Stimulated activated naive CD8-positive, alpha-beta T cell treated with anti-CD3 and anti-CD28 coated beads, Interleukin-15, amount 100 ng/mL, for 72 hours (primary cell): ENCODE measurements at regions not wholly inside any gene's neighbourhood (a gene's known extent, or its start where the extent isn't known, plus 50 kb on each side); places are given as distances from the start of the nearest gene placed in this dataset.
A peak's percentile ranks its signal among the peaks of the same experiment; 100 is the strongest.

Source experiments
- ATAC-seq: fragments of 150-1000 bp; cut with Tn5 transposase; 2 replicates; pipeline ENCODE4 v1.10.0; 2021; ENCODE audit warnings: mild to moderate bottlenecking, moderate library complexity
- DNase-seq, 2 donors: peaks; one replicate each; pipeline ENCODE4 v3.0.0; 2021 to 2022
- H3K27ac Mint-ChIP-seq, 2 donors: one replicate each; pipeline ENCODE4 v1.8.0; 2022; ENCODE audit warnings: mild to moderate bottlenecking in 2 of 2, mixed read lengths in 2 of 2, moderate library complexity in 2 of 2
- H3K27me3 Mint-ChIP-seq: one replicate; pipeline ENCODE4 v1.8.0; 2022; ENCODE audit warnings: mixed read lengths
- H3K4me1 Mint-ChIP-seq: one replicate; pipeline ENCODE4 v1.8.0; 2022; ENCODE audit warnings: mild to moderate bottlenecking, mixed read lengths
- H3K4me3 Mint-ChIP-seq, 2 donors: one replicate each; pipeline ENCODE4 v1.8.0; 2022; ENCODE audit warnings: mild to moderate bottlenecking in 2 of 2, mixed read lengths in 2 of 2, moderate library complexity in 1 of 2
- H3K9me3 Mint-ChIP-seq, 2 donors: one replicate each; pipeline ENCODE4 v1.8.0; 2022; ENCODE audit warnings: mixed read lengths in 2 of 2

DNA sequence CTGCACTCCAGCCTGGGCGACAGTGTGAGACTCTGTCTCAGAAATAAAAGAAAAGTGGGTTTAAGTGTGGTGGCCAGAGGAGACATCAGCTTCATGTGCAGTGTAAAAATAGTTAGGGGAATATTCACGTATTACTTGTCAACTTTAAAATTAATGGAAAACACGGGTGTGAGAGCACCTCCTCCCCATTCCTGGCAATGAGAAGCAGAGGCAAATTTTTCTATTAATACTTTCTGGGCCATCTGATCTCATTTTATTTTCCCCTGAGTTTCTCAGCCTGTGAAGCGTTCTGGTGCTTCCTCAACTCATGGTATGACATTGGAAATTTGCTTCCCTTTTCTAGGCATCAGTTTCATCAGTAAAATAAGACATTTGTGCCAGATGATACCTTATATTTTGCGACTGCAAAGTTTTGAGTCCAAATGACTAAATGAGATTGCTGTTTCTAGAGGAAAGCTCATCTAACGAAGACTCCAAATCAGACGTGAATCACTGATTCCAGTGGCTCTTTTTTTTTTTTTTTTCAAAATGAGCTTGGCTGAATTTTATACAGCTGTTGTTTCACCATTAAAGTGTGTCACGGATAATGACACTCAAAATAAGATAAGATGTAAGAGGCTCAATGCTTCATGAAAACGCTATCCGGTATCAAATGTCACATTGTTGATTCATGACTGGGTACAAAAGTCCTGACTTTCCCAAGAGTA lies 104.6 kb downstream of the MSX2 start:
- no peak overlapping the region for H3K4me3 Mint-ChIP-seq
- no peak overlapping the region for H3K27ac Mint-ChIP-seq
- DNase-seq (no peak), ATAC-seq (no peak)
- H3K27me3 Mint-ChIP-seq, result peaks cover 17% of the 10 kb centered on the region
- H3K9me3 Mint-ChIP-seq, result no peaks in the 10 kb centered on the region
- no peaks in the 10 kb centered on the region for H3K4me1 Mint-ChIP-seq

DNA sequence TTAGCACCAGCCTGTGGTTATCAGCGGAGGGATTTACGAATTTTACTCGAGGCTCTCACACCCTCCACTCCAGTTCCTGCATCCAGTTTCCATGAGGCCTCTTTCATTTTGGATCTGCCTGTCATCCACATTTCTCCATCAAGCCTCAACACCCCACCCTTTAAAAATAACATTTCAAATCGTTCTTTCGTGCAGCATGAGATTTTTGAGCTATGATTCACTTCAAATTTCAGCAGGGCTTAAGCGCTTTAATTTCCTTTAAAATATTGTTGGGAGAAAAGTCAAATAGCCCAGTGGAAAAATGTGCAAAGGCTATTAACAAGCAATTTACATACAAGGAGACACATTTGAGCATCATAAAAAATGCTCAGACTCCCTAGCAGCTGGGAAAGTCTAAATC lies 103.2 kb downstream of the MSX2 start:
- DNase-seq (no peak), ATAC-seq (no peak)
- Mint-ChIP-seq H3K27me3 (peaks cover 13% of the 10 kb centered on the region), H3K9me3 (no peaks in the 10 kb centered on the region), H3K27ac (no peak overlapping the region), H3K4me3 (no peak overlapping the region), H3K4me1 (no peaks in the 10 kb centered on the region)

DNA sequence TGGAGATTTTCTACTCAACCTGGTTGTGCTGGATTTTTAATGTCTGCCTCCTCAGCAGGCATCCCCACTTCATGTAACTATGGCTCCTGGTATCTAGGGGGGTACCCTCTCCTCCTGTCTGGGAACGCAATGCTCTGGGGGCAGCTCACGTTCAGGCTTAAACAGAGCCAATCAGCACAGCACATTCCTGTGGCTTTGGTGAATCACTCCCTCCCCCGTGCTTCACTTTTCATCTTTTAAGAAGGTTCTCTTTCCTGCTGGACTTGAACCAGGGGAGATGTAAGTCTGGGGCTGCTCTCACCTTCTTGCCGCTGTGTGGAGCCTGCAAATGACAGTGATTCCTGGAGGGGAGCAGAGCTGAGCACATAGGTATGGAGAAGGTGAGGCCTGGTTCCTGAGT lies 101.2 kb downstream of the MSX2 start:
- H3K4me1 Mint-ChIP-seq, result no peaks in the 10 kb centered on the region
- no peak for DNase-seq
- H3K27ac Mint-ChIP-seq, result no peak overlapping the region
- H3K4me3 Mint-ChIP-seq, result no peak overlapping the region
- H3K9me3 Mint-ChIP-seq, result no peaks in the 10 kb centered on the region
- H3K27me3 Mint-ChIP-seq, result peaks cover 9% of the 10 kb centered on the region
- no peak for ATAC-seq

DNA sequence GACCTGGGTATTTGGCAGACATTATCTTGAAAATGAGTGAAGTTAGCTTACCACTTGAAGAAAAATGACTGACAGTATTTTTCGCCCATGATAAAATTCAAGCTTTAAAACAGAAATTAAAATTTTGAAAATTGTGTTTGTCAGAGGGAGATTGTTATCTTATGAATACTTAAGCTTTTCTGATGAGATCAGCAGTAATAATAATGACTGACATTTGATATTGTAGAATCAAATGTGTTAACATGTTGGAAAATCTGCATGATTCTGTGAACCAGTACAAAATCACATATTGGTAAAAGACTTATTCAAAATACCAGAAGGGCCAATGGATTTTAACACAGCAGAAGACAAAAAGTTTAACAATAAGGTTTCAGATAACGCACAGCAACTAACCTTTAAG lies 94.0 kb downstream of the MSX2 start:
- peaks cover 8 to 14% of the 10 kb centered on the region in 2 donors for H3K9me3 Mint-ChIP-seq
- no peak for DNase-seq
- H3K4me1 Mint-ChIP-seq, result no peaks in the 10 kb centered on the region
- no peaks in the 10 kb centered on the region for H3K27me3 Mint-ChIP-seq
- H3K27ac Mint-ChIP-seq, result no peak overlapping the region
- no peak for ATAC-seq
- no peak overlapping the region for H3K4me3 Mint-ChIP-seq

DNA sequence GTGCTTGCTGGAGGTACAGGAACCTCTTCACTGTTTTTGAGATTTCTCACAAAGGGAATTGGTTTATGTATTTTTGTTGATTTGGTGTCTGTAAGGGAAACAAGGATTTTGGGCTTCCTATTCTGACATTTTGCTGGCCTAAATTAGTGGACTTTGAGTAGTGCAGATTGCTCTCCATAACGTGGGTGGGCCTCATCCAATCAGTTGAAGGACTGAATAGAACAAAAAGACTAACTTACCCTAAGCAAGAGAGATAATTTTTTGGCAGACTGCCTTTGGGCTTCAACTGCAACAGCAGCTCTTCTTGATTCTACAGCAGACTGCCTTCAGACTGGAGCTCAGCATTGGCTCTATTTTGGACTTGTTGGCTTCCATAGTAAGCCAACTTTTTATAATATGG lies 93.2 kb downstream of the MSX2 start:
- Mint-ChIP-seq H3K27ac (no peak overlapping the region), H3K27me3 (no peaks in the 10 kb centered on the region), H3K9me3 (peaks cover 8 to 14% of the 10 kb centered on the region in 2 donors), H3K4me1 (no peaks in the 10 kb centered on the region), H3K4me3 (no peak overlapping the region)
- DNase-seq, result no peak
- ATAC-seq, result no peak

DNA sequence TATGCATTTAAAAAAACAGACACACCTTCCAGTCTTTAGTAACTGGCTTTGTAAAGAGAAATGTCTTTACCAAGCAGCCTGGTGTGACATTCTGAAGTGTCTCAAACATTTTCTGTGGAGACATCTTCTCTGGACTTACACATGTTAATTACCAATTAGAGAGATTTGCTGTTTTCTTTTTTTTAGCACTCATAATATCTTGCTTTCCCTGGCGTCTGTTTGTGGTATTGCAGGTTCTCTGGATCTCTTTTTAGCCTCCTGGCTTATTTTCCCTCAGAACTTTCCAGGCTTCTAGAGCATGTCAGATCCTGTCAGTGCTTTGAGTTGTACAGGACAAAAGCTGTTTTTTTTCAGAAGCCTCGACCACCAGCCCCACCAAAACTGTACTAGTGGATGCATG lies 92.5 kb downstream of the MSX2 start:
- no peak for DNase-seq

DNA sequence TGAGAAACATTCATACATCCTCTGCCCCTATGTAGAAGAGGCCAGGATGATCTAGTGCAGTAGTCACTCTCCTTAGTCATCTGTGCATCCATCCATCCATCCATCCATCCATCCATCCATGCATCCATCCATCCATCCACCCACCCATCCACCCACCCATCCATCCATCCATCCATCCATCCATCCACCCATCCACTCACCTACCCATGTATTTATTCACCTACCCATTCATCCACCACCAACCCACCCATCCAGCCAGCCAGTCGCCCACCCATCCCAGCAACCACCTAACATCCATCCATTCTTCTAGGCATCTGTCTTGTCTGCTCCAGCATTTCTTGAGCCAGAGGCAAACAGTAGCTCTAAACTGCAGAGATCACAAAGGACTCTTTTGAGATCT lies 87.1 kb downstream of the MSX2 start:
- Mint-ChIP-seq H3K9me3 (peaks cover 8 to 9% of the 10 kb centered on the region in 2 donors), H3K4me1 (no peaks in the 10 kb centered on the region), H3K4me3 (no peak overlapping the region), H3K27me3 (no peaks in the 10 kb centered on the region), H3K27ac (peak overlapping the region in 1 of 2 donors; percentile 44)
- ATAC-seq (no peak), DNase-seq (no peak)

More for the DNA sequence above, 92.5 kb downstream of the MSX2 start:
- Mint-ChIP-seq H3K9me3 (peaks cover 8 to 14% of the 10 kb centered on the region in 2 donors), H3K27ac (no peak overlapping the region), H3K4me3 (no peak overlapping the region), H3K4me1 (no peaks in the 10 kb centered on the region), H3K27me3 (no peaks in the 10 kb centered on the region)
- ATAC-seq, result no peak

DNA sequence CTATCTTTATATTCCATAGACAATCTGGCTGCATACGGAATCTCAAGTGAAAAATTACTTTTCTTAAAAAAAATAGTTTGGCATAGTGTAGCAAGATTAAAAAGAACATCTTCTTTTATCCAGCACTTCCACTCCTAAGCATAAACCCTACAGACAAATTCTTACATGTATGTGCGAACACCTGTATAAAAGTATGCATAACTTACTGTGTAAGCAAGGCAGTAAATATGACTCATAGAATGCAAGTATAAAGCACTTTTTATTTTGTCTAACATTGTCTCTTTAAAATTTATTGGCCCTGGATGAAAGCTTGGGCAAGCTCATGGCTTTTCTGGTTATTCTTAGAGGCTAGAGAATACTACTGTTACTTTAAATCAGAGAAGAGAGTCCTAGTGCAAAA lies 86.4 kb downstream of the MSX2 start:
- H3K27ac Mint-ChIP-seq, result no peak overlapping the region

DNA sequence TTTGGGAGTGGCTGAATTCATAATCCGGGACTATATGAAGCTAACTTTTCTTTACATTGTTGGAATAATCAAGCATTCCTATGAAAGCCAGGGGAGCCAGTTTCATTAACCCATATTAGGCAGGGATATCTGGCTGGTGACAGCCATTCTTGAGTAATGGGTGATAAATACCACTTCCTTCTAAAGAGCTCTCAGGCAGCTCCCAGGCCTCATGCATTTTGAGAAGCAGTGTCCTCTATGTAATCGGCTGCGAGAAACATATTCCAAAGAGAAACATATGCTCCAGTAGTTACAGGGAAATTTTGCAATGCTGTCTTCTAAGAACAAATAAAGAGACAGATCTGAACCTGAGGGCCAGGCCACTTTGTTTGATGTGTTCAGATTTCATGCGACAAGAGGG lies 83.1 kb downstream of the MSX2 start:
- Mint-ChIP-seq H3K9me3 (no peaks in the 10 kb centered on the region), H3K4me3 (no peak overlapping the region), H3K27ac (no peak overlapping the region), H3K27me3 (no peaks in the 10 kb centered on the region), H3K4me1 (no peaks in the 10 kb centered on the region)
- DNase-seq, result no peak
- ATAC-seq, result no peak

More for the DNA sequence above, 86.4 kb downstream of the MSX2 start:
- Mint-ChIP-seq H3K4me3 (no peak overlapping the region), H3K27me3 (no peaks in the 10 kb centered on the region), H3K4me1 (no peaks in the 10 kb centered on the region), H3K9me3 (peaks cover 2 to 3% of the 10 kb centered on the region in 2 donors)
- no peak for DNase-seq
- no peak for ATAC-seq

DNA sequence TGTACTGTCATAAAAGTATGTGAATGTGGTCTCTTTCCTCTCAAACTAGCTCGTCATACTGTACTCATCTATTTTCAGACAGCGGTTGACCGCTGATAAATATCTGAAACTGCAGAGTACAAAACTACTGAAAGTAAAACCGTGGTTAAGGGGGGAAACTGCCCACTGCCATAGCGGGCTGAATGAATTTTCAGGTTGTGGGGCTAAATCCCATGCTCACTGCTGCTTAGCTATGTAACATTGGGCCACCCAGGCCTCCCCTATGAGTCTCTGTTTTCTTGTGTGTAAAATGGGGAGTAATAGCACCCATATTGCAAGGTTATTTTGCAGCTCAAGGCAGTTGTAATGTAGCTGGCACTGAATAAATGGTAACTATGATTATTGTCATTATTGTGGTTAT lies 82.3 kb downstream of the MSX2 start:
- H3K4me3 Mint-ChIP-seq, result no peak overlapping the region

DNA sequence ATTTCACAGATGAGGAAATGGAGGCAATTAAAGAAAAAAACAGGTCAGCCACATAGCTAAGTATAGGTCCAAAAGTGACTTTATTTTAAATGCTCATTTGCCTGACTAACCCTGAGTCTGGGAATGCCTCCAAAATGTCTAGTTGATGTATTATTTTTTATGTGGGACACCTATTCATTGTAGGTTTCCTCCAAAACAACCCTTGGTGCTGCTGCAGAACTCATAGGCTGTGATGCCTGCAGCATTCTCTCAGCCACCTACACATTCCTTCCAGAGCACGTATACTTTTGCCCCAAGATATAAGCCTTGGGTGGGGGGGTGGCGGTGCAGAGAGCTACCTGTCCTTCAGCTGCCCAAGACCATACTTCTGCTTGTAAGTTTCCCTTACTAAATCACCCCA lies 77.4 kb downstream of the MSX2 start:
- DNase-seq, result no peak
- ATAC-seq, result no peak
- no peak overlapping the region for H3K4me3 Mint-ChIP-seq
- no peaks in the 10 kb centered on the region for H3K4me1 Mint-ChIP-seq
- peaks cover 24% of the 10 kb centered on the region for H3K27me3 Mint-ChIP-seq
- no peak overlapping the region for H3K27ac Mint-ChIP-seq
- no peaks in the 10 kb centered on the region for H3K9me3 Mint-ChIP-seq

More for the DNA sequence above, 82.3 kb downstream of the MSX2 start:
- H3K4me1 Mint-ChIP-seq, result no peaks in the 10 kb centered on the region
- H3K27me3 Mint-ChIP-seq, result no peaks in the 10 kb centered on the region
- DNase-seq, result no peak
- no peak overlapping the region for H3K27ac Mint-ChIP-seq
- ATAC-seq, result no peak
- H3K9me3 Mint-ChIP-seq, result no peaks in the 10 kb centered on the region

DNA sequence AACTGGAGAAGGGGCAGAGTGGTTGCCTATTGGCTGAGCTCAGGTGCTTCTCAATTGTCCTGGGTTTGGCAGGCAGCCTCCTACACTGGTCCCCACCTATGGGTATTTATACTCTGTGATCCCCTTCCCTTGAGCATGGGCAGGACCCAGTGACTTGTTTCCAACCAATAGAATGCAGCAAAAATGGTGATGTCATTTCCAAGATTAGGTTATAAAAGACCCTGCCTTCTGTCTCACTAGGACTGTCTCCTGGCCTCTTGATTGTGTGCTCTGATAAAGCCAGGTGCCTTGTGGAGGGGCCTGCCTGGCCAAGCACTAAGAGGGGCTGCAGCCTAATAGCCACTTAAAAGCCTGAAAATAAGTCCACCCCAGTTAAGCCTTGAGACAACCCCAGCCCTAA lies 76.1 kb downstream of the MSX2 start:
- DNase-seq (no peak), ATAC-seq (no peak)
- no peak overlapping the region for H3K27ac Mint-ChIP-seq
- no peaks in the 10 kb centered on the region for H3K9me3 Mint-ChIP-seq
- H3K4me3 Mint-ChIP-seq, result no peak overlapping the region
- H3K27me3 Mint-ChIP-seq, result peaks cover 35% of the 10 kb centered on the region
- H3K4me1 Mint-ChIP-seq, result no peaks in the 10 kb centered on the region

DNA sequence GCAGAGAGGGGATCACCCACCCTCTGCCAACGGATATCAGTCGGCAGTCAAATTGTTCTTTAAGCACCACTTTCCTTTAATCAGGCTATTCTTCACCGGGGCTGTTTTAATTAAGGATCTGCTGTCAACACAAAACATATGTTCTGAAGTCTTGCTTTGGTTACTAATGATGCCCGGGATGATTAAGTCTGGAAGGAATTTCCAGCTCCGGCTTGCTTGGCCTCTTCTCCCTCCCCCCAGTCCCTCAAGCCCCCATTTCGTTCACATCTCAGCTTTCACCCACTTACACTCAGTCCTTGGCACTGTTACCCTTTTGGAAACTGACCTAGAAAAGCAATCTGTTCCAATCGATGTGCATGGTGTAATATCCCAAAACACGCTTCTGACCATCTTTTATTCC lies 74.7 kb downstream of the MSX2 start:
- DNase-seq (no peak), ATAC-seq (no peak)
- H3K4me3 Mint-ChIP-seq, result no peak overlapping the region
- H3K9me3 Mint-ChIP-seq, result no peaks in the 10 kb centered on the region
- no peaks in the 10 kb centered on the region for H3K4me1 Mint-ChIP-seq
- H3K27me3 Mint-ChIP-seq, result peaks cover 37% of the 10 kb centered on the region
- no peak overlapping the region for H3K27ac Mint-ChIP-seq

DNA sequence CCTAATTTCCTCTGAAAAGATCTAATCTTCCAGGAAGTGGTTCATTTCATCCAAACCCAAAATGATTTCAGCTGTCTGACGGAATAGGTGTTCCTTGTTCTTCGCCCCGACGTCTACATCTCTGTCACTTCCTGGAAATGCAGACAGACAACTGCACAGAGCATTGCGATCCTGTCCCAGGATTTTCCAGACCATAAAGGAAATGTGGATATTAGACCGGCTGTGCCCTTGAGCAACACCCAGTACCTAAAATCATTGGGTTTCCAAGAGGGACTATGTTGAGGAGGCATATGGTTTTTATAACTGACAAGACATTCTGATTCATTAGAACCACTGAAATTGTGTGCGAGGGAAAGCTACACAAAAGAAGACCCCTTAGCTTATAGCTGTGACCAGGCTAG lies 74.2 kb downstream of the MSX2 start:
- H3K27ac Mint-ChIP-seq, result no peak overlapping the region
- no peak for ATAC-seq
- no peak for DNase-seq
- H3K27me3 Mint-ChIP-seq, result peaks cover 43% of the 10 kb centered on the region
- H3K9me3 Mint-ChIP-seq, result no peaks in the 10 kb centered on the region
- H3K4me3 Mint-ChIP-seq, result no peak overlapping the region
- H3K4me1 Mint-ChIP-seq, result peaks cover 5% of the 10 kb centered on the region

DNA sequence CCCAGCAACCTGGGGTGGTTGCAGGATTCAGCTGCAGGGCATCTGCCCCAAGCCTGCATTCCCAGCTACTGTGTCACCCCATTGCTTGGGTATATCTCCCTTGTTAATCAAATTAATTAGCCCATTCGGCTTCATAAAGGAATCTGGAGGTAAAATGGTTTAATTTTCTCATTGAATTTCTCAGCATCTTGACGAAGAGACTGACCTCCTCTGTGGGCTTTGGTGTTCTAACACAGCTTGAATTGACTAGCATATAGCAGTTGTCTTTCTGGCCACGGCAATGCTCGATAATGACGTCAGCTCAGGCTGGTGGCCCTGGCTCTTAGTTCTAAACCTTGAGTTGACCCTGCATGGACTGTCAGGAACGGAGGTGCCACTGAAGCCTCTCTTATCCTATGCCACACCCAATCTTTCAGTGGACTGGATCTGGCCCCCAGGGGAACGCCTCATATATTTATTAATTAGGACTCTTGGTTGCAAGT lies 72.4 kb downstream of the MSX2 start:
- DNase-seq (no peak), ATAC-seq (no peak)
- H3K4me3 Mint-ChIP-seq, result no peak overlapping the region
- peaks cover 57% of the 10 kb centered on the region for H3K27me3 Mint-ChIP-seq
- H3K9me3 Mint-ChIP-seq, result no peaks in the 10 kb centered on the region
- peaks cover 7% of the 10 kb centered on the region for H3K4me1 Mint-ChIP-seq
- no peak overlapping the region for H3K27ac Mint-ChIP-seq

DNA sequence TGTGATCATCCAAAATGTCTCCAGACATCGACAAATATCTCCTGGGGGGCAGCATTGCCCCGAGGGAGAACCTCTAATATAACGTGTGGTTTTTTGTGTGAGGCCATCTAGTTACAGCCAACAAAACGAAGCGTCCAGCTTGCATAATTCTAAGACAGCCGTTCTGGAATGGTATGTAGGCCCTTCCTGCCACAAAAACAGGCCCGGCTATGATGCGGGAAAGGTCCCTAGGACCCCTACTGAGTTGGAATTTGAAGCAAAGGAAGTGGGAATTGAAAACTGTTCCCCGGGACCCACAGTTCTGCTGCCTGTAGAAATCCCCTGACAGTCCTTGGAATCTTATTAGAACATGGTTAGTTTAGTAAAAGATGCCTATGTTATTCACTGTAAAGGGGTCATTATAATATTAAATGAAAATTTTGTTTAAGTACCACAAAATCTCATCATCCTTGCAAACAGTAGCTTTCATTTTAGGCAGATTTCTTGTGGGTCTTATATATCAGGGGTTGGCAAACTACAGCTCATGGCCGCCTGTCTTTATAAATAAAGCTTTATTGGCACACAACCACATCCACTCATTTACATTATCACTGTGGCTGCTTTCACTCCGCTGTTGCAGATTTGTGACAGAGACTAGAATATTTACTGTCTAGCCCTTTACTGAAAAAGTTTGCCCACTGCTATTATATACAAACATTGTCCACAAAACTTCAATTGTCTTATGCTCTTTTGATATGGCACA lies 70.7 kb downstream of the MSX2 start:
- peaks cover 57% of the 10 kb centered on the region for H3K27me3 Mint-ChIP-seq
- H3K27ac Mint-ChIP-seq, result no peak overlapping the region
- DNase-seq (no peak), ATAC-seq (no peak)
- H3K9me3 Mint-ChIP-seq, result no peaks in the 10 kb centered on the region
- peaks cover 7% of the 10 kb centered on the region for H3K4me1 Mint-ChIP-seq
- H3K4me3 Mint-ChIP-seq, result no peak overlapping the region
